Cerebellar nuclear complex (tissue), 1 donor: ENCODE measurements at regions not wholly inside any gene's neighbourhood (a gene's known extent, or its start where the extent isn't known, plus 50 kb on each side); places are given as distances from the start of the nearest gene placed in this dataset.
"Not testable (repeated sequence)": the region's sequence is repeated elsewhere in the genome, so short reads cannot be mapped to it uniquely, and the experiment has no call there.

Source experiments
- DNase-seq, 2 experiments: peaks; one replicate each; lab custom pipeline; 2025; lab: John Stamatoyannopoulos, UW

GRCh38 chr2:216992056-216992675 is 132.3 kb upstream of the TNP1 start:
- DNase-seq, result no peak

GRCh38 chr2:216991563-216991962 is 131.7 kb upstream of the TNP1 start:
- no peak for DNase-seq

GRCh38 chr2:216989340-216990129 is 129.7 kb upstream of the TNP1 start:
- no peak for DNase-seq

- DNase-seq, result no peak
Observed at GRCh38 chr2:216987252-216987821, 127.5 kb upstream of the TNP1 start.

GRCh38 chr2:216985658-216986141 is 125.8 kb upstream of the TNP1 start:
- no peak for DNase-seq

GRCh38 chr2:216984937-216985336 is 125.1 kb upstream of the TNP1 start:
- DNase-seq, result no peak

- DNase-seq, result not testable (repeated sequence)
Observed at GRCh38 chr2:216981951-216982350, 122.1 kb upstream of the TNP1 start.

- not testable (repeated sequence) for DNase-seq
Observed at GRCh38 chr2:216980510-216980909, 120.6 kb upstream of the TNP1 start.

- no peak for DNase-seq
Observed at GRCh38 chr2:216974321-216975302, 114.7 kb upstream of the TNP1 start.

GRCh38 chr2:216971593-216971992 is 111.7 kb upstream of the TNP1 start:
- DNase-seq, result no peak

GRCh38 chr2:216970359-216970915 is 110.6 kb upstream of the TNP1 start:
- DNase-seq, result peak in 1 of 2 experiments; percentile 27

- DNase-seq, result no peak
Observed at GRCh38 chr2:216967889-216968288, 108.0 kb upstream of the TNP1 start.

GRCh38 chr2:216960671-216961268 is 100.9 kb upstream of the TNP1 start:
- no peak for DNase-seq

- DNase-seq, result no peak
Observed at GRCh38 chr2:216959433-216959832, 99.6 kb upstream of the TNP1 start.

- no peak for DNase-seq
Observed at GRCh38 chr2:216956820-216957493, 97.1 kb upstream of the TNP1 start.

GRCh38 chr2:216951171-216951570 is 91.3 kb upstream of the TNP1 start:
- no peak for DNase-seq

- DNase-seq, result no peak
Observed at GRCh38 chr2:216950547-216950946, 90.7 kb upstream of the TNP1 start.

- DNase-seq, result no peak
Observed at GRCh38 chr2:216949700-216950413, 90.0 kb upstream of the TNP1 start.

- no peak for DNase-seq
Observed at GRCh38 chr2:216947055-216947454, 87.2 kb upstream of the TNP1 start.

- no peak for DNase-seq
Observed at GRCh38 chr2:216944733-216945132, 84.9 kb upstream of the TNP1 start.
